OCI-LY1 (cell line): ENCODE measurements at regions not wholly inside any gene's neighbourhood (a gene's known extent, or its start where the extent isn't known, plus 50 kb on each side); places are given as distances from the start of the nearest gene placed in this dataset.

Experiments
- H2AFZ ChIP-seq: fragments of 200-600 bp; sonication (generic), shearing (Covaris generic); 2 replicates; pipeline ENCODE4 v1.6.0; 2014; ENCODE audit warnings: antibody characterized with exemption, mild to moderate bottlenecking, low read length
- H3F3A ChIP-seq: fragments of 200-600 bp; sonication (generic), shearing (Covaris generic); 2 replicates; pipeline ENCODE4 v1.6.0; 2014; ENCODE audit warnings: mild to moderate bottlenecking, antibody characterized with exemption, low read length, moderate library complexity; ENCODE audit not compliant: insufficient read depth
- H3K27ac ChIP-seq: fragments of 200-600 bp; sonication (generic); 2 replicates; pipeline ENCODE4 v1.5.1; 2014; ENCODE audit warnings: low read length, mixed run types, mild to moderate bottlenecking, low read depth; ENCODE audit not compliant: poor library complexity, severe bottlenecking
- H3K27me3 ChIP-seq: fragments of 200-600 bp; sonication (generic); 2 replicates; pipeline ENCODE4 v1.6.0; 2014; ENCODE audit warnings: antibody characterized with exemption, mild to moderate bottlenecking, low read length, moderate library complexity; ENCODE audit not compliant: insufficient read depth
- H3K36me3 ChIP-seq: fragments of 200-600 bp; sonication (generic); 2 replicates; pipeline ENCODE4 v1.6.1; 2014; ENCODE audit warnings: mild to moderate bottlenecking, antibody characterized with exemption, low read length, moderate library complexity, mixed read lengths; ENCODE audit not compliant: insufficient read depth
- H3K4me1 ChIP-seq: fragments of 200-600 bp; sonication (generic); 2 replicates; pipeline ENCODE4 v1.5.1; 2014; ENCODE audit warnings: mild to moderate bottlenecking, low read length, moderate library complexity; ENCODE audit not compliant: insufficient read depth, severe bottlenecking
- H3K4me2 ChIP-seq: fragments of 200-600 bp; sonication (generic), shearing (Covaris generic); 2 replicates; pipeline ENCODE4 v1.6.1; 2014; ENCODE audit warnings: low read length
- H3K4me3 ChIP-seq: fragments of 200-600 bp; sonication (generic); 2 replicates; pipeline ENCODE4 v1.5.1; 2014; ENCODE audit warnings: low read length, low read depth, mild to moderate bottlenecking, mixed read lengths; ENCODE audit not compliant: poor library complexity, severe bottlenecking
- H3K79me2 ChIP-seq: fragments of 200-600 bp; shearing (Covaris generic); 2 replicates; pipeline ENCODE4 v1.6.1; 2016; ENCODE audit warnings: mixed run types, low read length, mixed read lengths; ENCODE audit not compliant: insufficient read depth
- H3K9ac ChIP-seq: fragments of 200-600 bp; sonication (generic), shearing (Covaris generic); 2 replicates; pipeline ENCODE4 v1.6.1; 2014; ENCODE audit warnings: mild to moderate bottlenecking, low read length, mixed read lengths
- H3K9me2 ChIP-seq: fragments of 200-600 bp; sonication (generic), shearing (Covaris generic); 2 replicates; pipeline ENCODE4 v1.6.1; 2014; ENCODE audit warnings: low read depth, mild to moderate bottlenecking, low read length, mixed read lengths
- H3K9me3 ChIP-seq: fragments of 200-600 bp; shearing (Covaris generic); 2 replicates; pipeline ENCODE4 v1.6.1; 2014; ENCODE audit warnings: low read length, mixed read lengths
- H4K20me1 ChIP-seq: fragments of 200-600 bp; sonication (generic), shearing (Covaris generic); 2 replicates; pipeline ENCODE4 v1.6.0; 2016; ENCODE audit warnings: mild to moderate bottlenecking, low read length; ENCODE audit not compliant: insufficient read depth
- CTCF ChIP-seq: fragments of 200-600 bp; sonication (generic), shearing (Covaris generic); IDR thresholded peaks from 2 replicates; pipeline ENCODE4 v1.5.1; 2017; ENCODE audit warnings: mild to moderate bottlenecking, antibody characterized with exemption, low read length, moderate library complexity, mixed read lengths
- EZH2 ChIP-seq: fragments of 200-600 bp; sonication (generic), shearing (Covaris generic); IDR thresholded peaks from 2 replicates; pipeline ENCODE4 v1.8.0; 2017; ENCODE audit warnings: borderline replicate concordance, mixed run types, mild to moderate bottlenecking, antibody characterized with exemption, low read length, moderate library complexity, mixed read lengths

GRCh38 chr5:18970000-18970399 is 1018.0 kb downstream of the CDH18 start:
- H3K4me2 ChIP-seq, result no peak overlapping the region
- H3K9me3 ChIP-seq, result no peaks in the 10 kb centered on the region
- no peak overlapping the region for H3K4me3 ChIP-seq
- H3K4me1 ChIP-seq, result no peaks in the 10 kb centered on the region
- H3K79me2 ChIP-seq, result no peaks in the 10 kb centered on the region
- H3K27me3 ChIP-seq, result no peaks in the 10 kb centered on the region
- no peaks in the 10 kb centered on the region for H3K9me2 ChIP-seq
- H2AFZ ChIP-seq, result no peak overlapping the region
- no peak for TF ChIP-seq EZH2
- TF ChIP-seq CTCF, result no peak
- H4K20me1 ChIP-seq, result no peaks in the 10 kb centered on the region
- H3K36me3 ChIP-seq, result no peaks in the 10 kb centered on the region
- no peak overlapping the region for H3K9ac ChIP-seq
- no peaks in the 10 kb centered on the region for H3F3A ChIP-seq
- H3K27ac ChIP-seq, result no peak overlapping the region

GRCh38 chr5:18972177-18972576 is 1015.8 kb downstream of the CDH18 start:
- no peaks in the 10 kb centered on the region for H3F3A ChIP-seq
- no peaks in the 10 kb centered on the region for H3K79me2 ChIP-seq
- no peak for TF ChIP-seq CTCF
- H3K4me3 ChIP-seq, result no peak overlapping the region
- H3K36me3 ChIP-seq, result no peaks in the 10 kb centered on the region
- no peaks in the 10 kb centered on the region for H3K27me3 ChIP-seq
- H3K4me2 ChIP-seq, result no peak overlapping the region
- H3K9me3 ChIP-seq, result no peaks in the 10 kb centered on the region
- no peaks in the 10 kb centered on the region for H3K9me2 ChIP-seq
- H4K20me1 ChIP-seq, result no peaks in the 10 kb centered on the region
- no peak overlapping the region for H3K27ac ChIP-seq
- no peaks in the 10 kb centered on the region for H3K4me1 ChIP-seq
- no peak overlapping the region for H2AFZ ChIP-seq
- no peak overlapping the region for H3K9ac ChIP-seq

- H3K9me3 ChIP-seq, result no peaks in the 10 kb centered on the region
- H2AFZ ChIP-seq, result no peak overlapping the region
- no peaks in the 10 kb centered on the region for H3K9me2 ChIP-seq
- no peaks in the 10 kb centered on the region for H3K79me2 ChIP-seq
- H3K4me1 ChIP-seq, result no peaks in the 10 kb centered on the region
- no peak for TF ChIP-seq EZH2
- TF ChIP-seq CTCF, result no peak
- no peaks in the 10 kb centered on the region for H4K20me1 ChIP-seq
- no peaks in the 10 kb centered on the region for H3K27me3 ChIP-seq
- no peaks in the 10 kb centered on the region for H3K36me3 ChIP-seq
- no peak overlapping the region for H3K9ac ChIP-seq
- no peak overlapping the region for H3K4me2 ChIP-seq
- H3F3A ChIP-seq, result no peaks in the 10 kb centered on the region
- H3K27ac ChIP-seq, result no peak overlapping the region
- no peak overlapping the region for H3K4me3 ChIP-seq
Observed at GRCh38 chr5:18975624-18976023, 1012.4 kb downstream of the CDH18 start.
